H1 (cell line): ENCODE measurements at regions not wholly inside any gene's neighbourhood (a gene's known extent, or its start where the extent isn't known, plus 50 kb on each side); places are given as distances from the start of the nearest gene placed in this dataset.

Experiments
- CHD1 ChIP-seq: IDR thresholded peaks from 2 replicates; pipeline ENCODE4 v1.6.1; 2012; ENCODE audit warnings: low read depth, low read length, improper control_type of control experiment
- EGR1 ChIP-seq: IDR thresholded peaks from 2 replicates; pipeline ENCODE4 v1.6.1; 2011; ENCODE audit warnings: low read depth, low read length, borderline replicate concordance
- HDAC2 ChIP-seq, 2 experiments: fragments of 300-600 bp in 1 of 2; sonication (generic) in 1 of 2; IDR thresholded peaks; 2 replicates each; pipeline ENCODE4 v1.6.1; 2011 to 2012; ENCODE audit warnings: low read depth in 2 of 2, low read length in 2 of 2, mild to moderate bottlenecking in 2 of 2, moderate library complexity in 2 of 2, borderline replicate concordance in 1 of 2, inconsistent platforms in 1 of 2
- RAD21 ChIP-seq, 2 experiments: IDR thresholded peaks in 1 of 2; conservative IDR thresholded peaks in 1 of 2; 2 replicates each; pipeline ENCODE4 v1.6.1; 2011; ENCODE audit warnings: low read depth in 2 of 2, low read length in 2 of 2, improper control_type of control experiment in 1 of 2, inconsistent platforms in 1 of 2, mild to moderate bottlenecking in 1 of 2, moderate library complexity in 1 of 2
- RFX5 ChIP-seq: IDR thresholded peaks from 2 replicates; pipeline ENCODE4 v1.6.1; 2011; ENCODE audit warnings: low read depth, low read length, improper control_type of control experiment, borderline replicate concordance
- SIN3A ChIP-seq, 2 experiments: IDR thresholded peaks in 1 of 2; conservative IDR thresholded peaks in 1 of 2; 2 replicates each; pipeline ENCODE4 v1.6.1; 2011 to 2012; ENCODE audit warnings: low read length in 2 of 2, improper control_type of control experiment in 1 of 2, low read depth in 1 of 2, mild to moderate bottlenecking in 1 of 2
- SIX5 ChIP-seq: IDR thresholded peaks from 2 replicates; pipeline ENCODE4 v1.6.1; 2011; ENCODE audit warnings: mild to moderate bottlenecking, low read depth, low read length
- TAF1 ChIP-seq: IDR thresholded peaks from 2 replicates; pipeline ENCODE4 v1.6.1; 2011; ENCODE audit warnings: mild to moderate bottlenecking, low read depth, low read length
- TCF12 ChIP-seq: IDR thresholded peaks from 2 replicates; pipeline ENCODE4 v1.6.1; 2011; ENCODE audit warnings: low read depth, mild to moderate bottlenecking, low read length
- TEAD4 ChIP-seq: IDR thresholded peaks from 2 replicates; pipeline ENCODE4 v1.6.1; 2012; ENCODE audit warnings: low read depth, low read length, inconsistent platforms, mixed read lengths
- TF ChIP-seq, protein P1 (sequence below): IDR thresholded peaks from 2 replicates; pipeline ENCODE4 v1.6.1; 2011; ENCODE audit warnings: low read length, improper control_type of control experiment
- TF ChIP-seq, protein P2 (sequence below), 3 experiments: IDR thresholded peaks; 1 replicate in 2 of 3; 2 replicates in 1 of 3; pipeline versions ENCODE4 v1.5.1 to v1.6.1; 2011; ENCODE audit warnings: low read length in 3 of 3, mild to moderate bottlenecking in 3 of 3, inconsistent platforms in 2 of 3, low read depth in 1 of 3, moderate library complexity in 1 of 3; ENCODE audit not compliant: insufficient read depth in 1 of 3; ENCODE audit errors: control extremely low read depth in 1 of 3

- TF ChIP-seq, protein P1, sequence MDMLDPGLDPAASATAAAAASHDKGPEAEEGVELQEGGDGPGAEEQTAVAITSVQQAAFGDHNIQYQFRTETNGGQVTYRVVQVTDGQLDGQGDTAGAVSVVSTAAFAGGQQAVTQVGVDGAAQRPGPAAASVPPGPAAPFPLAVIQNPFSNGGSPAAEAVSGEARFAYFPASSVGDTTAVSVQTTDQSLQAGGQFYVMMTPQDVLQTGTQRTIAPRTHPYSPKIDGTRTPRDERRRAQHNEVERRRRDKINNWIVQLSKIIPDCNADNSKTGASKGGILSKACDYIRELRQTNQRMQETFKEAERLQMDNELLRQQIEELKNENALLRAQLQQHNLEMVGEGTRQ = no peak
- TF ChIP-seq CHD1 (no peak), SIX5 (no peak), RFX5 (no peak), TEAD4 (no peak), EGR1 (no peak), HDAC2 (IDR thresholded peaks at IDR 0.05; ENCODE audit: borderline replicate concordance in 1 of 2, low read depth in 2 of 2, low read length in 2 of 2) (no peak), TAF1 (no peak), TCF12 (no peak), RAD21 (IDR thresholded peaks at IDR 0.05 in 1 of 2, conservative IDR thresholded peaks at IDR 0.05 in 1 of 2; ENCODE audit: low read depth in 2 of 2, low read length in 2 of 2) (no peak), SIN3A (conservative IDR thresholded peaks at IDR 0.05 in 1 of 2, IDR thresholded peaks at IDR 0.05 in 1 of 2; ENCODE audit: low read depth in 1 of 2, low read length in 2 of 2) (no peak)
- TF ChIP-seq, protein P2, sequence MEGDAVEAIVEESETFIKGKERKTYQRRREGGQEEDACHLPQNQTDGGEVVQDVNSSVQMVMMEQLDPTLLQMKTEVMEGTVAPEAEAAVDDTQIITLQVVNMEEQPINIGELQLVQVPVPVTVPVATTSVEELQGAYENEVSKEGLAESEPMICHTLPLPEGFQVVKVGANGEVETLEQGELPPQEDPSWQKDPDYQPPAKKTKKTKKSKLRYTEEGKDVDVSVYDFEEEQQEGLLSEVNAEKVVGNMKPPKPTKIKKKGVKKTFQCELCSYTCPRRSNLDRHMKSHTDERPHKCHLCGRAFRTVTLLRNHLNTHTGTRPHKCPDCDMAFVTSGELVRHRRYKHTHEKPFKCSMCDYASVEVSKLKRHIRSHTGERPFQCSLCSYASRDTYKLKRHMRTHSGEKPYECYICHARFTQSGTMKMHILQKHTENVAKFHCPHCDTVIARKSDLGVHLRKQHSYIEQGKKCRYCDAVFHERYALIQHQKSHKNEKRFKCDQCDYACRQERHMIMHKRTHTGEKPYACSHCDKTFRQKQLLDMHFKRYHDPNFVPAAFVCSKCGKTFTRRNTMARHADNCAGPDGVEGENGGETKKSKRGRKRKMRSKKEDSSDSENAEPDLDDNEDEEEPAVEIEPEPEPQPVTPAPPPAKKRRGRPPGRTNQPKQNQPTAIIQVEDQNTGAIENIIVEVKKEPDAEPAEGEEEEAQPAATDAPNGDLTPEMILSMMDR (IDR thresholded peaks at IDR 0.05; ENCODE audit: control extremely low read depth in 1 of 3, insufficient read depth in 1 of 3, low read depth in 1 of 3, low read length in 3 of 3) = no peak
Observed at GRCh38 chr12:91418221-91419090, 235.8 kb upstream of the DCN start.
